ENCODE measurements at regions not wholly inside any gene's neighbourhood (a gene's known extent, or its start where the extent isn't known, plus 50 kb on each side); places are given as distances from the start of the nearest gene placed in this dataset.
"Not testable (repeated sequence)": the region's sequence is repeated elsewhere in the genome, so short reads cannot be mapped to it uniquely, and the experiment has no call there.

DNA sequence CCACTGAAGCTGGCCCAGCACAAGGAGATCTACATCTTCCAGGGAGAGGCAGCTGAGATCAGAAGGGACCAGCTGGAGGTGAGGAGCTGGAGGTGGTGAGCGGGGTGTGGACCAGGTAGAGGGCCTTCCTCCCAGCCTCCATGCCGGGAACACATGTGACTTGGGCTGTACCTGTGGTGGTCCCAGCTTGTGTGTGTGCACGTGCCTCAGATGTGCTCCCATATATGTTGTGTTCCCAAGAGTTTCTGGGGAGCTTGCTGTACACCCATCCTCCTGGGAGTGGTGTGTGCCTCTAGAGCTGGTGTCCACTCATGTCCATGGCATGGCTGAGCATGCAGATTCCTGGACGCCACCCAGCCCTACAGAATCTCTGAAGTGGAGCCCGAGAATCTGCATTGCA is 183.7 kb upstream of the AKAP13 start:
- H3K27me3 Mint-ChIP-seq (ENCODE audit: low read depth, poor library complexity); H3K27ac Mint-ChIP-seq; H3K4me1 Mint-ChIP-seq; H3K9me3 Mint-ChIP-seq; H3K36me3 Mint-ChIP-seq (ENCODE audit: low read depth); DNase-seq; H3K4me3 Mint-ChIP-seq: not testable (repeated sequence)

DNA sequence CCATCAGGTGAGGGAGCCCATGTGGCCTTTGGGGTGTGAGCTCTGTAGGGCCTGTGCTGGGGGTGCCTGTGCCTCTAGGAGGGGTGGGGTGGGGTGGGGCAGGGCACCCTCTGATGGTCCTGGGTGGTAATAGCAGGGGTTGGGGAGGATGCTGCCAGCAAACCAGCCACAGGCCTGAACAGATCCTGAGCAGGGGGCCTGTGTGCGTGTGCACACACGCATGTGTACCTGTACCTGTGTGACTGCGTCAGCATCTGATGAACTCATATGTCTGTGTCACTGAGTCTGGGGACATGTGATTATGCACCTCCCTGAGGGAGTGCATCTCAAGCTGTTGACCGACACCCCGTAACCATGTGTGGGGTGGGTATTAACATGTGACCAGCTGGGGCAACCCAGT is 182.8 kb upstream of the AKAP13 start:
- not testable (repeated sequence) for H3K27ac Mint-ChIP-seq; H3K36me3 Mint-ChIP-seq (ENCODE audit: low read depth); H3K27me3 Mint-ChIP-seq (ENCODE audit: low read depth, poor library complexity); DNase-seq; H3K4me1 Mint-ChIP-seq; H3K9me3 Mint-ChIP-seq; H3K4me3 Mint-ChIP-seq

DNA sequence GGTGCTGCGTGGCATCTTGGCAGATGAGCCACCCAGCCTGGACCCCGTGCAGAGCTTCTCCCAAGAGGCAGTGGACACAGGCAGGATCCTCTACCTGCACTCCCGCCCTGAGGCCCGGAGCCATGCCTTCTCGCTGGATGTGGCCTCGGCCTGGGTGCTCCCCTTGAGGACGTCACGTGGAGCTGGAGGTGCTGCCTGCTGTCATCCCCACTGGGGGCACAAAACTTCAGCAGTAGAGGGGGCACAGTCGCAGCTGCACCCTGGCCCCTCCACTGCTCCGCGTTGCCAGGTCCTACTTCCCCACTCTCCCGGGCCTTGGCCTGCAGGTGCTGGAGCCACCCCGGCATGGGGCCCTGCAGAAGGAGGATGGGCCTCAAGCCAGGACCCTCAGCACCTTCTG is 182.0 kb upstream of the AKAP13 start:
- H3K9me3 Mint-ChIP-seq; H3K4me3 Mint-ChIP-seq; DNase-seq; H3K27me3 Mint-ChIP-seq (ENCODE audit: low read depth, poor library complexity); H3K4me1 Mint-ChIP-seq; H3K36me3 Mint-ChIP-seq (ENCODE audit: low read depth); H3K27ac Mint-ChIP-seq: not testable (repeated sequence)

DNA sequence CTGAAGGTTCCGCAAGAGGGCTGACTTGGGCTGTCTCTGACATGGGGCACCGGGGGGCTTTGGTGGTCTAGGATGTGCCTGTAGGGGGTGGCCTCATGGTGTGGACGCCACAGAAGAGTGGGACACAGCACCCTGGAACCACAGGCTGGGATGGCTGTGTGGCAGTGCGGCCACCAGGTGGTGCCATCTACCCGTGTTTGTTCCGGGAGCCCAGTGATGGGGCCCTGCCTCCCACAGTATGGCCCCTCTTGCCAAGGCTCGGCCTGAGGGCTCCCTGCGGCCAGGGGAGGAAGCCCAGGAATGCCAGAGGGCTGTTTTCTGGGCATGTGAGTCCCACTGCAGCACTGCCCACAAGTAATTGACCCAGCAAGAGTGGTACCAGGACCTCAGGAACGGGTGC is 180.2 kb upstream of the AKAP13 start:
- H3K9me3 Mint-ChIP-seq = not testable (repeated sequence)

DNA sequence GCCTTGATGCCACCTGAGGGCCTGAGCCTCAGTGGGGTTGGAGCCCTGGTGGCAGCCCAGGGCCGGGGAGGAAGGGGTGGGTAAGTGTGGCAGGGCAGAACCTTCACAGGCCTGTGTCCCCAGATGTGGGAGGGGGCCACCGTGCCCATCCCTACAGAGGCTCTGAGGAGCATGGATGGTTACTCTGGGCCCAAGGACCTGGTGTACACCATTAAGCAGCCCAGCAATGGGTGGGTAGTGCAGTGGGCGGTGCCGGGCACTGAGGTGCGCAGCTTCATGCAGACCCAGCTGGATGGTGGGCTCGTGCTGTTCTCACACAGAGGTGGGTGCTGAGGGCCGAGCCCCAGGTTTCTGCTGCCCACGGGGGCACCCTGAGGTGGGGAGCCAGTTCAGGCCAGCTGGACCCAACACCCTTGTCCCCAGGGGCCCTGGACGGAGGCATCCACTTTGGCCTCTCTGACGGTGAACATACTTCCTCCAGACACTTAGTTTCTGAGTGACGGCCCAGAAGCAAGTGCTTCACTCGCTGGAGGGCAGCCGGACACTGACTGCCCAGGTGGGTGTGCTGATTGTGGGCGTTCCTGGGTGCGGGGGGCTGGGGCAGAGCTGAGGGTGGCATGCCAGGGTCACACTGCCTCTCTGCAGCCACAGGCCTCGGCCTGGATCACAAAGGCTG is 179.1 kb upstream of the AKAP13 start:
- H3K9me3 Mint-ChIP-seq, H3K4me1 Mint-ChIP-seq, H3K27ac Mint-ChIP-seq: not testable (repeated sequence)

More for the DNA sequence above, 180.2 kb upstream of the AKAP13 start:
- not testable (repeated sequence) for H3K4me1 Mint-ChIP-seq; H3K27ac Mint-ChIP-seq; H3K36me3 Mint-ChIP-seq (ENCODE audit: low read depth); DNase-seq; H3K27me3 Mint-ChIP-seq (ENCODE audit: low read depth, poor library complexity); H3K4me3 Mint-ChIP-seq

DNA sequence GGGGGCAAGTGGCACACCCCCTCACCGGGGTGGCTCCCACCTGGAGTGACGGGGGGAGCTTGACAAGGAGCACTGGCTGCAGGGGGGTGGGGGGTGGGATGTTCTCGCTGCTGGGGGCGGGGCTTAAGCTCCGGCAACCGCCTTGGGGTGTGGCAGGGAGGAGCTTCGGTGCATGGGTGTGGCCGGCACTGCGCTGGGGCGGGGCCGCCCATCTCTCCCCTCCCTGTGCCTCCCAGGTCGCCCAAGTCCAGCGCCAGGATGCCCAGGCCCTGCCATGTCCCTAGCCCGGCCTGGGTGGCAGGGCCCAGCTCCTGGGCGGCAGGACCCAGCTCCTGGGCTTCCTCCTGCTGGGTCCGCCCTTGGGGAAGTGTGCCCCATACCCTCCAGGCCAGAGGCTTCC is 175.9 kb upstream of the AKAP13 start:
- not testable (repeated sequence) for DNase-seq; H3K9me3 Mint-ChIP-seq; H3K36me3 Mint-ChIP-seq (ENCODE audit: low read depth); H3K4me1 Mint-ChIP-seq; H3K4me3 Mint-ChIP-seq; H3K27ac Mint-ChIP-seq; H3K27me3 Mint-ChIP-seq (ENCODE audit: low read depth, poor library complexity)

More for the DNA sequence above, 179.1 kb upstream of the AKAP13 start:
- H3K4me3 Mint-ChIP-seq; H3K36me3 Mint-ChIP-seq (ENCODE audit: low read depth); DNase-seq; H3K27me3 Mint-ChIP-seq (ENCODE audit: low read depth, poor library complexity): not testable (repeated sequence)

DNA sequence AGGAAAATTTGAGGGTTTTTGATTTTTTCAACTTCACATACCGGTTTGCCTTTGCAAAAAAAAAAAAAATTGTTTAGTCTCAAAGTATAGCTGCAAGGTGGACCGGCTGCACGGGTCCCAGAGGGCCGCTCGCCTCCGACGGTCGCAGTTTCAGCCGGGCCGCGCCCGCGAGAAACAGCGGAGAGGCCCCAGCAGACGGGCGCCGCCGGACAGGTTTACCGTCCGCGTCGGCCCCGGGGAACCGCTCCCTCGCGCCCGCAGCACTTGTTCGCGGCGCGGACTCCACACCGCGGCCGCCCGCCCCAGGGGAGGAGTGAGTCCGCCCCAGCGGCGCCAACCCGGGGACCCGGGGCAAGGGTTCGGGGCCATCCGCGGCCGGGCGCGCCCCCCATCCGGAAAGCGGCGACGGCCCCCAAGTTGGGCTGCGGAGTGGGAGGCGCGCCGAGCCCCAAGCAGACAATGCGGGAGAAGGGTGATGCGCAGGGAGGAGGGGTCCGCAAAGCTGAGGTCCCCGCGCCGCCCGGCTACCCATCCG is 146.5 kb upstream of the AKAP13 start:
- not testable (repeated sequence) for H3K27me3 Mint-ChIP-seq (ENCODE audit: low read depth, poor library complexity); H3K4me1 Mint-ChIP-seq; H3K27ac Mint-ChIP-seq; H3K36me3 Mint-ChIP-seq (ENCODE audit: low read depth); H3K9me3 Mint-ChIP-seq
- peak; percentile 36 for DNase-seq
- H3K4me3 Mint-ChIP-seq = peak overlapping the region; percentile 64

DNA sequence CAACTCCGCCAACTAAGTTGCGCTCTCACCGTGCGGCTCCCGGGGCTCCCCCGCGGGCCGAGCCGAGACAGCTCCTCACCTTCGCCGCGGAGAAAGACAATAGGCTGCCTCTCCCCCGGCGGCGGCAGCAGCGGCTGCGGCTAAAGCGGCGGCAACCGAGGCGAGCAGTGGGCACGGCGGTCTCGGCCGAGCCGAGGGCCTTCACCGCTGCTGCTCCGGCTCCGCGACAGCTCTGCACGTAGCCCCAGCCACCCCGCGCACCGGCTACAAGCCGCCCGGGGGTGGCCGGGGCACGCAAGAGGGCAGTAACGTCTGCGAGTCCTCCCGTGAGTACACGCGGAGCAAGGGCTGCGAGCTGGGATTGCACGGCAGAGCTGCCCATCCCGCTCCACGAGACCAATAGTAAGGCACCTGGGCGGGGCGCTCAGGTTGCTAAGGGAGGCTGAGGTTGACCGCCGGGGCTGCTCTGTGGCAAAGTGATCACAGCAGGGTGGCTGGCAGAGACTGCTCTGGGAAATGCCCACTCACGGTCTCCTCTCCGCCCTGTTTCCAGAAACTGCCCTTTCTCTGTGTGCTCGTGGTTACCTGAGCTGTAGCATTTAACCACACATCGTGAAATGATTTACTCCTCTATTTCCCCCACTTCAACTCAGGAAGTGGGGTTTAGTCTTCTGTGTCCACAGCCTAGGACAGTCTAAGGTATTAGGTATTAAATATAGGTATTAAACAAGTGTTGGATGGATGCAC is 145.8 kb upstream of the AKAP13 start:
- H3K27me3 Mint-ChIP-seq (ENCODE audit: low read depth, poor library complexity); H3K27ac Mint-ChIP-seq; DNase-seq; H3K9me3 Mint-ChIP-seq; H3K4me1 Mint-ChIP-seq; H3K36me3 Mint-ChIP-seq (ENCODE audit: low read depth): not testable (repeated sequence)
- peak overlapping the region; percentile 65 for H3K4me3 Mint-ChIP-seq

DNA sequence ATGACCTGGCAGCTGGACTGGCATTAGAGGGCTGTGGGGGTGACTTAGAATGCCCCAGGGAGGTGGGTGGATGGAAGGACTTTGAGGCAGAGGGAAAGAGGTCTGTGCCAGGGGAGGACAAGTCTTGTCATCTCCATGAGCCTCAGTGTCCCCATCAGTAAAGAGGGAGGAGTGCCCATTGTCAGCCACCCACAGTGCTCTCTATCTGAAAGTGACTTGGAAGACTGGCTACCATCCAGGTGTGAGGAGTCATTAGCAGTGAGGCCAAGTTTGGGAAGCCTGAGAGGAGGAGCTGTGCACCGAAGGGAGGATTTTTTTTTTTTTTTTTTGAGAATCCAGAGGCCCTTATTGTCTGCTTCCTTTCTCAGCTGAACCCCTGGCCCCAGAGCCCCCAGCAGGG is 136.3 kb upstream of the AKAP13 start:
- H3K36me3 Mint-ChIP-seq (ENCODE audit: low read depth); H3K9me3 Mint-ChIP-seq; H3K27ac Mint-ChIP-seq; DNase-seq; H3K4me3 Mint-ChIP-seq; H3K27me3 Mint-ChIP-seq (ENCODE audit: low read depth, poor library complexity); H3K4me1 Mint-ChIP-seq: not testable (repeated sequence)

DNA sequence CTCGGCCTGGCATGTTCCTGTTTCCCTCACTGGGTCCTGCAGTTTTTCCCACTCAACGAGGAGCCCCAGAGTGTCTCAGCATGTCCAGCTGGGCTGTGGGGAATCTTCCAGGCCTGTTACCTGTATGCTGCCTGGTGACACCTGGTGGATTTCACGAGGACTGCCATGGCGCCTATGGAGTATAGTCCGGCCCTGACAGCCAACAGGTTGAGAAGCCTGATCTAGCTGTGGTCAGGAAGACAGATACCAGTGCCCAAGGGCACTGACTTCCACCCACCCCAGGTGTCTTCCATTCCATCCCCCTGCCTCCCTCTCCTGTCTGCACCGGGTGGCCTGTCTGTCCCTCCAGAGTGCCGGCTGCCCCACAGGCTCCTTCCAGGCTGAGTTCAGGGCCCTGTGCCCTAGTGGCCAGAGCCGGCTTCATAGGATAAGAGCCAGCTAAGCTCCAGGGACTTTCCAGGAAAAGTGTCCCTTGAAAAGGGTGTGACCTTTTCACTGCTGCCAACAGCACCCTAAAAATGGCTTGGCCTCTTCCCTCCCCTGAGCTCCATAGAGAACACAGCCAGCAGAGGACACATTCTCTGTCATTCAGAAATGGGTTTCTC is 129.4 kb upstream of the AKAP13 start:
- not testable (repeated sequence) for H3K27me3 Mint-ChIP-seq (ENCODE audit: low read depth, poor library complexity); H3K27ac Mint-ChIP-seq; H3K9me3 Mint-ChIP-seq; H3K4me1 Mint-ChIP-seq; DNase-seq; H3K4me3 Mint-ChIP-seq; H3K36me3 Mint-ChIP-seq (ENCODE audit: low read depth)

DNA sequence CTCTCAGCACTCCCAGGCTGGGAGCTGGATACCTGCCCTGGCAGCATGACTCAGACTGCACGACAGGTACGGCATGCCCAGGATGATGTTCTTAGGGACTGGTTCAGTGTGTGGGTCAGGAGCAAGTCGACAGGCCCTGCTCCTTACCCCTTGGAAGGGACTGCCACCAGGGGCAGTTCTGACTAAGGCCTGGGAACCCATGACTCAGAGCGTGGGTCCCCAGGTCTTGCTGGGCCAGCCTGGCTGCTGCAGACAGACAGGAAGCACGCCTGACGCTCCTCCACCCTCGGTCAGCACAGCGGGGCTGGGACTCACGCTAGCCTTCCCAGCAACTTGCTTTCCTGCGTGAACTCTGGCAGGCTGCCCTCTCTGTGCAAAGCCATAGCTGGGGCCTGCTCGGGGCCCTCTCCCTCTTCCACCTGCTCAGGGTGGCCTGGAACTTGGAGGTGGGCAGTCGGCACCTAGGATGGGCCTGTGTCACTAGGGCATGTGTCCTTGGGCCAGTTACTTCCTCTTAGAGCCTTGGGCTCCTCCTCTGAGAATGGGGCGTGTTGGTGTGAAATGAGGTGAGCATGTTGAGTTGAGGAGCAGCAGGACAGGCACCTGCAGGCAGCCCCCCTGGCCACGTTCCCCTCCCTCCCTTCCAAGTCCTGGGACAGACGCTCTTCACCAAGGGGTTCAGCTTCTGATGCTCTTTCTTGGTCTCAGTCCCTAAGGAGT is 127.0 kb upstream of the AKAP13 start:
- not testable (repeated sequence) for H3K27me3 Mint-ChIP-seq (ENCODE audit: low read depth, poor library complexity)

DNA sequence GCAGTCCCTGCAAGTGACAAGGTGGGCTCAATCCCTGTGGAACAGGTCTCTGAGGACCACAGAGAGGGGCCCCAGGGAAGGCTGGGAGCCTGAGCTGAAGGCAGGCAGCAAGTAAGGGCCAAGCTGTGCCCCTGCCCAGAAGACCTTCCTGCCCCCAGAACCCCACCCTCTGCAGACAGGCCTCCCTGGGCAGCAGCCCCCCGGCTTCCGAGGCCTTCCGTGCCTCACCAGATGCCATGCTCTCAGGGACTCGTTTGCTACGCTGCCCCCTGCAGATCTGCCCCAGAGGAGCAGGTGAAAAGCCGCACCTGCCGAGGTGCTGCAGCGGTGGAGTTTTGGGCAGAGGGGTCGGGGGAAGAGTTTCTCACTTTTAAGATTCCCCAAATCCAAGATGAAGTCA is 125.4 kb upstream of the AKAP13 start:
- H3K27me3 Mint-ChIP-seq (ENCODE audit: low read depth, poor library complexity); DNase-seq; H3K9me3 Mint-ChIP-seq; H3K36me3 Mint-ChIP-seq (ENCODE audit: low read depth); H3K4me1 Mint-ChIP-seq; H3K27ac Mint-ChIP-seq; H3K4me3 Mint-ChIP-seq: not testable (repeated sequence)

More for the DNA sequence above, 127.0 kb upstream of the AKAP13 start:
- H3K4me3 Mint-ChIP-seq; H3K4me1 Mint-ChIP-seq; H3K27ac Mint-ChIP-seq; H3K9me3 Mint-ChIP-seq; H3K36me3 Mint-ChIP-seq (ENCODE audit: low read depth); DNase-seq: not testable (repeated sequence)

DNA sequence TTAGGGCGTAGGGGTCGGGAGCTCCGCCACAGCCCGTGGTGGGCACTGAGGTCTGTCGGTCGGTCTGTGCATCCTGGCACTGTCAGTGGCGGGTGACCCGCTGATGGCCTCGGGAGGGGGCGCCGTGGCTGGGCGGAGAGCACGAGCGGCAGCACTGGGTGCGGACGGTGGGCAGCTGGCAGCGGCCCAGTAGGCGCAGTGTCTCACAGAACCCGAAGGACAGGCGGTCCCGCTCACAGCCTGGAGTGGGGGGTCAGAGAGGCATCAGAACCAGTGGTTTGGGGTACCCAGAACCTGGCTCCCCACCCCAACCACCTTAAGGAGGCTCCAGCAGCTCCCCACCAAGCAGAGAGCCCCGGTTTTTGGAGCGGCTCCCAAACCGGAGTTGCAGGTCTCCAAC is 124.9 kb upstream of the AKAP13 start:
- H3K27me3 Mint-ChIP-seq (ENCODE audit: low read depth, poor library complexity); H3K36me3 Mint-ChIP-seq (ENCODE audit: low read depth); H3K27ac Mint-ChIP-seq; H3K9me3 Mint-ChIP-seq; H3K4me1 Mint-ChIP-seq; DNase-seq; H3K4me3 Mint-ChIP-seq: not testable (repeated sequence)

Measured in nephron progenitor cell (in vitro differentiated cells).